ENCODE measurements at regions not wholly inside any gene's neighbourhood (a gene's known extent, or its start where the extent isn't known, plus 50 kb on each side); places are given as distances from the start of the nearest gene placed in this dataset.

GRCh38 chr7:13226385-13226784 lies 539.0 kb downstream of the ARL4A start:
- no peak for DNase-seq (ENCODE audit: low read depth)
- Histone ChIP-seq H3K27me3 (ENCODE audit: control insufficient read depth, insufficient read depth, low read length) (no peaks in the 10 kb centered on the region), H3K4me3 (ENCODE audit: low read depth, low read length) (no peak overlapping the region), H3K36me3 (ENCODE audit: control insufficient read depth, insufficient read depth, low read length) (no peaks in the 10 kb centered on the region)
- no peak for TF ChIP-seq CTCF (IDR thresholded peaks at IDR 0.05; ENCODE audit: insufficient read depth, low read length, poor library complexity, severe bottlenecking)

- Histone ChIP-seq H3K36me3 (ENCODE audit: control insufficient read depth, insufficient read depth, low read length) (no peaks in the 10 kb centered on the region), H3K4me3 (ENCODE audit: low read depth, low read length) (no peak overlapping the region), H3K27me3 (ENCODE audit: control insufficient read depth, insufficient read depth, low read length) (no peaks in the 10 kb centered on the region)
- TF ChIP-seq CTCF (IDR thresholded peaks at IDR 0.05; ENCODE audit: insufficient read depth, low read length, poor library complexity, severe bottlenecking), result no peak
- DNase-seq (ENCODE audit: low read depth), result no peak
These were observed 543.8 kb downstream of the ARL4A start for GRCh38 chr7:13231216-13231615.

GRCh38 chr7:13235436-13235835 lies 548.0 kb downstream of the ARL4A start:
- Histone ChIP-seq H3K4me3 (ENCODE audit: low read depth, low read length) (no peak overlapping the region), H3K36me3 (ENCODE audit: control insufficient read depth, insufficient read depth, low read length) (no peaks in the 10 kb centered on the region), H3K27me3 (ENCODE audit: control insufficient read depth, insufficient read depth, low read length) (no peaks in the 10 kb centered on the region)
- no peak for DNase-seq (ENCODE audit: low read depth)
- TF ChIP-seq CTCF (IDR thresholded peaks at IDR 0.05; ENCODE audit: insufficient read depth, low read length, poor library complexity, severe bottlenecking), result no peak

- DNase-seq (ENCODE audit: low read depth), result no peak
- H3K4me3 ChIP-seq (ENCODE audit: low read depth, low read length), result no peak overlapping the region
- no peaks in the 10 kb centered on the region for H3K36me3 ChIP-seq (ENCODE audit: control insufficient read depth, insufficient read depth, low read length)
- TF ChIP-seq CTCF (IDR thresholded peaks at IDR 0.05; ENCODE audit: insufficient read depth, low read length, poor library complexity, severe bottlenecking), result no peak
- H3K27me3 ChIP-seq (ENCODE audit: control insufficient read depth, insufficient read depth, low read length), result no peaks in the 10 kb centered on the region
These were observed 548.6 kb downstream of the ARL4A start for GRCh38 chr7:13236026-13236425.

- no peak for TF ChIP-seq CTCF (IDR thresholded peaks at IDR 0.05; ENCODE audit: insufficient read depth, low read length, poor library complexity, severe bottlenecking)
- H3K36me3 ChIP-seq (ENCODE audit: control insufficient read depth, insufficient read depth, low read length), result no peaks in the 10 kb centered on the region
- peak; percentile 76 for DNase-seq (ENCODE audit: low read depth)
- no peak overlapping the region for H3K4me3 ChIP-seq (ENCODE audit: low read depth, low read length)
- H3K27me3 ChIP-seq (ENCODE audit: control insufficient read depth, insufficient read depth, low read length), result no peaks in the 10 kb centered on the region
These were observed 552.9 kb downstream of the ARL4A start for GRCh38 chr7:13240349-13240748.

- DNase-seq (ENCODE audit: low read depth), result no peak
- Histone ChIP-seq H3K36me3 (ENCODE audit: control insufficient read depth, insufficient read depth, low read length) (no peaks in the 10 kb centered on the region), H3K27me3 (ENCODE audit: control insufficient read depth, insufficient read depth, low read length) (no peaks in the 10 kb centered on the region), H3K4me3 (ENCODE audit: low read depth, low read length) (no peak overlapping the region)
- TF ChIP-seq CTCF (IDR thresholded peaks at IDR 0.05; ENCODE audit: insufficient read depth, low read length, poor library complexity, severe bottlenecking), result no peak
These were observed 554.0 kb downstream of the ARL4A start for GRCh38 chr7:13241416-13241815.
